ENCODE measurements at regions not wholly inside any gene's neighbourhood (a gene's known extent, or its start where the extent isn't known, plus 50 kb on each side); places are given as distances from the start of the nearest gene placed in this dataset.

GRCh38 chr6:88491266-88491880, 325.2 kb upstream of the CNR1 start:
- intact Hi-C loops (cut with micrococcal nuclease), result no loop called here
- H3K27me3 Mint-ChIP-seq, result peaks cover 2% of the 10 kb centered on the region
- H3K4me3 Mint-ChIP-seq, result no peak overlapping the region
- no peaks in the 10 kb centered on the region for H3K9me3 Mint-ChIP-seq
- H3K36me3 Mint-ChIP-seq (ENCODE audit: low read depth), result no peaks in the 10 kb centered on the region
- no peaks in the 10 kb centered on the region for H3K4me1 Mint-ChIP-seq
- no peak overlapping the region for H3K27ac Mint-ChIP-seq
- no peak for DNase-seq

GRCh38 chr6:88490908-88491264, 324.7 kb upstream of the CNR1 start:
- no peak for DNase-seq
- Mint-ChIP-seq H3K9me3 (no peaks in the 10 kb centered on the region), H3K27me3 (peaks cover 2% of the 10 kb centered on the region), H3K27ac (no peak overlapping the region), H3K4me1 (no peaks in the 10 kb centered on the region), H3K36me3 (ENCODE audit: low read depth) (no peaks in the 10 kb centered on the region), H3K4me3 (no peak overlapping the region)
- intact Hi-C loops (cut with micrococcal nuclease), result no loop called here

- Mint-ChIP-seq H3K4me1 (no peaks in the 10 kb centered on the region), H3K4me3 (no peak overlapping the region), H3K27me3 (peaks cover 2% of the 10 kb centered on the region), H3K9me3 (no peaks in the 10 kb centered on the region), H3K36me3 (ENCODE audit: low read depth) (no peaks in the 10 kb centered on the region), H3K27ac (no peak overlapping the region)
- intact Hi-C loops (cut with micrococcal nuclease), result no loop called here
- no peak for DNase-seq
Observed at GRCh38 chr6:88490195-88490907, 324.2 kb upstream of the CNR1 start.

GRCh38 chr6:88483424-88483823, 317.3 kb upstream of the CNR1 start:
- intact Hi-C loops (cut with micrococcal nuclease), result no loop called here
- H3K27ac Mint-ChIP-seq, result no peak overlapping the region
- H3K27me3 Mint-ChIP-seq, result no peaks in the 10 kb centered on the region
- no peaks in the 10 kb centered on the region for H3K4me1 Mint-ChIP-seq
- DNase-seq, result peak; percentile 22
- no peaks in the 10 kb centered on the region for H3K36me3 Mint-ChIP-seq (ENCODE audit: low read depth)
- peaks cover 4% of the 10 kb centered on the region for H3K9me3 Mint-ChIP-seq
- no peak overlapping the region for H3K4me3 Mint-ChIP-seq

GRCh38 chr6:88482465-88482864, 316.3 kb upstream of the CNR1 start:
- H3K27me3 Mint-ChIP-seq, result no peaks in the 10 kb centered on the region
- DNase-seq, result no peak
- no peak overlapping the region for H3K4me3 Mint-ChIP-seq
- H3K27ac Mint-ChIP-seq, result no peak overlapping the region
- no peaks in the 10 kb centered on the region for H3K36me3 Mint-ChIP-seq (ENCODE audit: low read depth)
- peaks cover 4% of the 10 kb centered on the region for H3K9me3 Mint-ChIP-seq
- no peaks in the 10 kb centered on the region for H3K4me1 Mint-ChIP-seq
- intact Hi-C loops (cut with micrococcal nuclease), result no loop called here

GRCh38 chr6:88481519-88481918, 315.4 kb upstream of the CNR1 start:
- intact Hi-C loops (cut with micrococcal nuclease), result no loop called here
- H3K4me1 Mint-ChIP-seq, result no peaks in the 10 kb centered on the region
- H3K36me3 Mint-ChIP-seq (ENCODE audit: low read depth), result no peaks in the 10 kb centered on the region
- H3K27me3 Mint-ChIP-seq, result no peaks in the 10 kb centered on the region
- H3K27ac Mint-ChIP-seq, result no peak overlapping the region
- peaks cover 4% of the 10 kb centered on the region for H3K9me3 Mint-ChIP-seq
- H3K4me3 Mint-ChIP-seq, result no peak overlapping the region
- no peak for DNase-seq

GRCh38 chr6:88480816-88481215, 314.7 kb upstream of the CNR1 start:
- no peaks in the 10 kb centered on the region for H3K36me3 Mint-ChIP-seq (ENCODE audit: low read depth)
- intact Hi-C loops (cut with micrococcal nuclease), result no loop called here
- DNase-seq, result no peak
- no peak overlapping the region for H3K4me3 Mint-ChIP-seq
- H3K9me3 Mint-ChIP-seq, result peaks cover 4% of the 10 kb centered on the region
- H3K27ac Mint-ChIP-seq, result no peak overlapping the region
- H3K4me1 Mint-ChIP-seq, result no peaks in the 10 kb centered on the region
- H3K27me3 Mint-ChIP-seq, result no peaks in the 10 kb centered on the region

GRCh38 chr6:88477413-88477812, 311.3 kb upstream of the CNR1 start:
- Mint-ChIP-seq H3K4me3 (no peak overlapping the region), H3K27ac (no peak overlapping the region), H3K9me3 (no peaks in the 10 kb centered on the region), H3K27me3 (peaks cover 1% of the 10 kb centered on the region), H3K36me3 (ENCODE audit: low read depth) (no peaks in the 10 kb centered on the region), H3K4me1 (no peaks in the 10 kb centered on the region)
- DNase-seq, result no peak
- intact Hi-C loops (cut with micrococcal nuclease), result no loop called here

GRCh38 chr6:88476388-88476787, 310.2 kb upstream of the CNR1 start:
- DNase-seq, result no peak
- Mint-ChIP-seq H3K27me3 (peaks cover 1% of the 10 kb centered on the region), H3K4me1 (no peaks in the 10 kb centered on the region), H3K4me3 (no peak overlapping the region), H3K27ac (no peak overlapping the region), H3K9me3 (no peaks in the 10 kb centered on the region), H3K36me3 (ENCODE audit: low read depth) (no peaks in the 10 kb centered on the region)
- intact Hi-C loops (cut with micrococcal nuclease), result no loop called here

- Mint-ChIP-seq H3K27ac (no peak overlapping the region), H3K27me3 (peaks cover 1% of the 10 kb centered on the region)
- no peak for DNase-seq
Observed at GRCh38 chr6:88474720-88475119, 308.6 kb upstream of the CNR1 start.

GRCh38 chr6:88473589-88473988, 307.4 kb upstream of the CNR1 start:
- Mint-ChIP-seq H3K4me1 (no peaks in the 10 kb centered on the region), H3K27ac (no peak overlapping the region), H3K4me3 (no peak overlapping the region), H3K27me3 (peaks cover 1% of the 10 kb centered on the region), H3K9me3 (no peaks in the 10 kb centered on the region), H3K36me3 (ENCODE audit: low read depth) (no peaks in the 10 kb centered on the region)
- no peak for DNase-seq
- intact Hi-C loops (cut with micrococcal nuclease), result no loop called here

More at GRCh38 chr6:88474720-88475119, 308.6 kb upstream of the CNR1 start:
- no peaks in the 10 kb centered on the region for H3K36me3 Mint-ChIP-seq (ENCODE audit: low read depth)
- no peaks in the 10 kb centered on the region for H3K9me3 Mint-ChIP-seq
- H3K4me3 Mint-ChIP-seq, result no peak overlapping the region
- intact Hi-C loops (cut with micrococcal nuclease), result no loop called here
- no peaks in the 10 kb centered on the region for H3K4me1 Mint-ChIP-seq

- Mint-ChIP-seq H3K4me1 (no peaks in the 10 kb centered on the region), H3K9me3 (no peaks in the 10 kb centered on the region), H3K27ac (no peak overlapping the region), H3K27me3 (peaks cover 1% of the 10 kb centered on the region), H3K4me3 (no peak overlapping the region), H3K36me3 (ENCODE audit: low read depth) (no peaks in the 10 kb centered on the region)
- intact Hi-C loops (cut with micrococcal nuclease), result no loop called here
- DNase-seq, result no peak
Observed at GRCh38 chr6:88472851-88473525, 306.8 kb upstream of the CNR1 start.

- Mint-ChIP-seq H3K4me1 (no peaks in the 10 kb centered on the region), H3K4me3 (no peak overlapping the region), H3K36me3 (ENCODE audit: low read depth) (no peaks in the 10 kb centered on the region), H3K9me3 (no peaks in the 10 kb centered on the region), H3K27ac (no peak overlapping the region), H3K27me3 (peaks cover 2% of the 10 kb centered on the region)
- DNase-seq, result no peak
- intact Hi-C loops (cut with micrococcal nuclease), result no loop called here
Observed at GRCh38 chr6:88459643-88460042, 293.5 kb upstream of the CNR1 start.

GRCh38 chr6:88459189-88459588, 293.0 kb upstream of the CNR1 start:
- intact Hi-C loops (cut with micrococcal nuclease), result no loop called here
- Mint-ChIP-seq H3K36me3 (ENCODE audit: low read depth) (no peaks in the 10 kb centered on the region), H3K4me3 (no peak overlapping the region), H3K27ac (no peak overlapping the region), H3K4me1 (no peaks in the 10 kb centered on the region), H3K9me3 (no peaks in the 10 kb centered on the region), H3K27me3 (peaks cover 2% of the 10 kb centered on the region)
- no peak for DNase-seq

Measured in activated CD4-positive, alpha-beta T cell treated with anti-CD3 and anti-CD28 coated beads, Interleukin-2, amount 10 ng/mL, durations not matched to agents 24 days and 14 days (primary cell).